ENCODE measurements at regions not wholly inside any gene's neighbourhood (a gene's known extent, or its start where the extent isn't known, plus 50 kb on each side); places are given as distances from the start of the nearest gene placed in this dataset.

DNA sequence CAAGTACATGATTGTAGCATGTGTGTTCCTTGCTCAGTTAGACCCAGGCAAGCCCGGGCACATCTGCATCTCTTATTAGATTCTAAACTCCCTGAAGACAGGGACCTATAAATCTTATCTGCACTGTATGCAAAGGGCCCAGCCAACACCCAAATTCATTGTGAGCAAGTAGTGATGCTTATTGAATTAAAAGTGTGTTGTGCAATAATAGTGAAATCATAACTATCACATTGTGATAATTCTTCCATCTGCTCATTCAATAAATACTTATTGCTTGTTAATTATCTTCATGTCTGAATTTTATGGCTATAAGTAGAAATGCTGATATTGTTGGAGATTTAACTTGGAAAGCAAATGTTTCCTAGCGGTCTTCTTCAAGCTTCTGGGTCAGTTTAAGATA, 387.5 kb downstream of the SLC4A3 start:
- H3K27me3 ChIP-seq (ENCODE audit: control insufficient read depth, insufficient read depth, low read length) = no peaks in the 10 kb centered on the region
- H3K27ac ChIP-seq (ENCODE audit: low read depth, low read length) = no peak overlapping the region
- H3K9me3 ChIP-seq (ENCODE audit: control insufficient read depth, insufficient read depth, low read depth, low read length) = 0 out of 2 replicates have a peak, but pooled peaks cover 3% of the 10 kb centered on the region
- no peak overlapping the region for H3K4me3 ChIP-seq (ENCODE audit: low read depth, low read length)
- H3K36me3 ChIP-seq (ENCODE audit: control insufficient read depth, insufficient read depth, low read length) = no peaks in the 10 kb centered on the region
- H3K9ac ChIP-seq (ENCODE audit: low read length) = no peak overlapping the region
- H3K4me1 ChIP-seq (ENCODE audit: control insufficient read depth, insufficient read depth, low read length) = no peaks in the 10 kb centered on the region

DNA sequence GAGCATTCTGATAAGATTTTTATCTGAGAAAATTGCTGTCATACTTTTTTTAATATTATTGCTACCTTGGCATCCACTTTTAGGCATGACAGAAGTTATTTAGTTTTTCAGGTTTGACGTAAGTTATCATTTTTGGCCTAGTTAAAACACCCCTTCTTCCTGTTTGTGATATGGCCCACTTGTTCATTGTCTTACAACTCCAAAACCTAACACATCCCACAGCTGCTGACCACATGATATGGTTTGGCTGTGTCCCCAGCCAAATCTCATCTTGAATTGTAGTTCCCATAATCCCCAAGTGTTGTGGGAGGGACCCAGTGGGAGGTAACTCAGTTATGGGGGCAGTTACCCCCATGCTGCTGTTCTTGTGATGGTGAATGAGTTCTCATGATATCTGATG, 388.1 kb downstream of the SLC4A3 start:
- H3K27ac ChIP-seq (ENCODE audit: low read depth, low read length) = no peak overlapping the region
- H3K4me3 ChIP-seq (ENCODE audit: low read depth, low read length) = no peak overlapping the region
- no peaks in the 10 kb centered on the region for H3K4me1 ChIP-seq (ENCODE audit: control insufficient read depth, insufficient read depth, low read length)
- H3K9me3 ChIP-seq (ENCODE audit: control insufficient read depth, insufficient read depth, low read depth, low read length) = 0 out of 2 replicates have a peak, but pooled peaks cover 3% of the 10 kb centered on the region
- H3K9ac ChIP-seq (ENCODE audit: low read length) = no peak overlapping the region
- no peaks in the 10 kb centered on the region for H3K27me3 ChIP-seq (ENCODE audit: control insufficient read depth, insufficient read depth, low read length)
- no peaks in the 10 kb centered on the region for H3K36me3 ChIP-seq (ENCODE audit: control insufficient read depth, insufficient read depth, low read length)

DNA sequence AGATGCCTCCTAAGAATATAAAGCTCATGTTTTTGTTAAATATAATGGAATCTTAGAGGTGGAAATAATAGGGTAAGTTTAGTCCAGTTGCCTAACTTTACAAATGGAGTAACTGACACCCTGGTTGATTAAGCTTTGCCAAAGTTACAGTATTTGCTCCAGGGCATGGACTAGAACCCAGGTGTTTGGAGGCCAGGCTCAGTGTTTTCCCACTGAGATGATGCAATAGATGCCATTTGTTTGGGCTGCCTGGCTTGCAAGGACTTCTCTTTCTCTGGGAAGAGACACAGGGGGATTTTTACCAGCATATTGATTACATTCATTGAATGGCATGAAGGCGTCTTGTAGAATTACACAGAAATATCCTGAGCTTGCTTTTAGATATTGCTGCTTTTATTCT, 397.8 kb downstream of the SLC4A3 start:
- Histone ChIP-seq H3K9me3 (ENCODE audit: control insufficient read depth, insufficient read depth, low read depth, low read length) (no peaks in the 10 kb centered on the region; the same call in 1 of the 2 replicates), H3K27me3 (ENCODE audit: control insufficient read depth, insufficient read depth, low read length) (no peaks in the 10 kb centered on the region), H3K27ac (ENCODE audit: low read depth, low read length) (no peak overlapping the region), H3K9ac (ENCODE audit: low read length) (no peak overlapping the region), H3K4me1 (ENCODE audit: control insufficient read depth, insufficient read depth, low read length) (no peaks in the 10 kb centered on the region), H3K4me3 (ENCODE audit: low read depth, low read length) (no peak overlapping the region), H3K36me3 (ENCODE audit: control insufficient read depth, insufficient read depth, low read length) (no peaks in the 10 kb centered on the region)

DNA sequence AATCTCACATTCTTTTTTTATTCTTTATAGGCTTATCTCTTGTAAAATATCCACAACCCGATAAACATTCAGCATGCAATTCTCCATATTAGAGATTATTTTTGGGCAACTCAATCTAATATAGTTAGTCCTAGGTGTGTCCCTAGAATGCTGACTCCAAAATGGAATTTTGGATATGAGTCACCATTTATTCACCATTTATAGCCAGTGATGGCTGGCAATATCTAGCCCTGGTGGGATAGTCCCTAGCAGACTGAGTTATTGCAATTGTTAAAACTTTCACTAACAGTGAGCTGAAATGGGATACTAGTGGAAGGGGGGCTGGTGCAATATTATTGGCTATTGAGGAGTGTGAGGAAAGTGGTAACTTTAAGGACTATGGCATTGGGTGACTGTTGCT, 401.6 kb downstream of the SLC4A3 start:
- no peaks in the 10 kb centered on the region for H3K36me3 ChIP-seq (ENCODE audit: control insufficient read depth, insufficient read depth, low read length)
- H3K4me3 ChIP-seq (ENCODE audit: low read depth, low read length) = no peak overlapping the region
- H3K27me3 ChIP-seq (ENCODE audit: control insufficient read depth, insufficient read depth, low read length) = no peaks in the 10 kb centered on the region
- H3K9me3 ChIP-seq (ENCODE audit: control insufficient read depth, insufficient read depth, low read depth, low read length) = no peaks in the 10 kb centered on the region
- peaks cover 2% of the 10 kb centered on the region; the same call in 1 of the 2 replicates for H3K4me1 ChIP-seq (ENCODE audit: control insufficient read depth, insufficient read depth, low read length)
- H3K9ac ChIP-seq (ENCODE audit: low read length) = no peak overlapping the region
- no peak overlapping the region for H3K27ac ChIP-seq (ENCODE audit: low read depth, low read length)

DNA sequence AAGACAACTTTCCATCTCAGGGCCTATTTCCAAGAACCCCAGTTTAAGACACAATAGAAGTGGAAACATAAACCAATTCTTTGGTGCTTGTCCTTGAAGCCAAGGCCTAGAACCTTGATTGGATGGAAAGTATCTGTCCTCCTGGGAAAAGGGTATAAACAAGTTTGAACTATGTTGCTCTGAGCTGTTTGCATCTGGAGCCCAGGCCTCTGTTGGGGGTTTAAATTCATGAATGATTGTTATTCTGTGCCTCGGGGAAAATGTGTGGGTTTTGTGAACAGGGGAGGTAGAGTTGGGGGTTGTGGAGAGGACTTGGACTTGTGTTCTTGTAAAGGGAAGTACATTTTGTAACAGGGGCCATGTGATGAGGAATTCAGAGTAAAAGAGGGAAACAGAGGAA, 406.1 kb downstream of the SLC4A3 start:
- no peak overlapping the region for H3K4me3 ChIP-seq (ENCODE audit: low read depth, low read length)
- H3K36me3 ChIP-seq (ENCODE audit: control insufficient read depth, insufficient read depth, low read length) = no peaks in the 10 kb centered on the region
- H3K9ac ChIP-seq (ENCODE audit: low read length) = no peak overlapping the region
- H3K27me3 ChIP-seq (ENCODE audit: control insufficient read depth, insufficient read depth, low read length) = no peaks in the 10 kb centered on the region
- H3K27ac ChIP-seq (ENCODE audit: low read depth, low read length) = no peak overlapping the region
- no peaks in the 10 kb centered on the region for H3K9me3 ChIP-seq (ENCODE audit: control insufficient read depth, insufficient read depth, low read depth, low read length)
- H3K4me1 ChIP-seq (ENCODE audit: control insufficient read depth, insufficient read depth, low read length) = peaks cover 2% of the 10 kb centered on the region; the same call in 1 of the 2 replicates

DNA sequence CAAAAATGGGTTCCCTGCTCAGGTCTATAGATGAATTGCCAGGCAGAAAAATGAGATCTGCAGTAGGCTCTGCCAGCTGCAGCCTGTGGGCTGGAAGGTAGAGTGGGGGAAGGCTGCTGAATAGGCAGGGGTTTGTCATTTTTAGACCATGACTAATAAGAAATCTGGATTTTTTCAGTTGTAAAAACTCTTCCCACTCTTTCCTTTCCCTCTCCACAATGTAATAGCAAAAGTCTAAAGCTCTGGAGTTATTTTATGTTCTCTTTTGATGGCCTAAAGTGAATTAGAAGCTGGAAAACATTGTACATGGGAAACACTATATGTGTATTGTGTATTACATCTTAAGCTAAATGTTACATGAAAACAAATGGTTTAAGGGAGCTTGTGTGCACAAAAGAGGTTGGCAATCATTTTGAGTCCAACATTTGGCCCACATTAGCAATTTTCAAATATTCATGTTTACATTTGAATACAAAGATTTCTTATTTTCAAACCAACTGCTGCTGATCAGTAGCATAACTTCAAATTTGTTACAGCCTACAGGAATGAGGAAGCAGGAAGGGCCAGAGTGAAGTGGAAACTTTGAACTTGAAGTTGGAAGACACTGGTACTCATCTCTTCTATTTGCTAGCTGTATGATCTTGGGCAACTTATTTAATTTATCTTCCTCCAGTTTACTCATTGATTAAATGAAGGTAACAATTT, 407.1 kb downstream of the SLC4A3 start:
- Histone ChIP-seq H3K9me3 (ENCODE audit: control insufficient read depth, insufficient read depth, low read depth, low read length) (no peaks in the 10 kb centered on the region), H3K4me1 (ENCODE audit: control insufficient read depth, insufficient read depth, low read length) (peaks cover 2% of the 10 kb centered on the region; the same call in 1 of the 2 replicates), H3K27ac (ENCODE audit: low read depth, low read length) (no peak overlapping the region), H3K36me3 (ENCODE audit: control insufficient read depth, insufficient read depth, low read length) (no peaks in the 10 kb centered on the region), H3K27me3 (ENCODE audit: control insufficient read depth, insufficient read depth, low read length) (no peaks in the 10 kb centered on the region), H3K9ac (ENCODE audit: low read length) (no peak overlapping the region), H3K4me3 (ENCODE audit: low read depth, low read length) (no peak overlapping the region)

DNA sequence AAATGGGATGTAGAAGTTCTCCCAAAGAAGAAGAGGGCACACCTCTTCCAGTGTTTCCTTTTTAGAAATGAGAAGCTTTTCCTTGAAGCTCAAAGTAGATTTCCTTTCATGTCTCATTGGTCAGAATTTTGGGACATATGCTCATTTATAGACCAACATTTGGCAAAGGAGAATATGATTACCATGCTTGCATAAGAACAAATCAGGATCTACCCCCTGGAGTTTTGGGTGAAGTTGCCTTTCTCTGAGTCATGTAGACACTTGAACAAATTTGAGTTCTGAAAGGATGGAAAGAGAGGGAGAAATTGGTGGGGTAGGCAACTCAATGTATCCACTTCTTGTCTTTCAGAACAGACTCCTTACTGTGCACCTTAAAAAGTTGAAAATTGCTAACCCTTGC, 409.0 kb downstream of the SLC4A3 start:
- Histone ChIP-seq H3K36me3 (ENCODE audit: control insufficient read depth, insufficient read depth, low read length) (no peaks in the 10 kb centered on the region), H3K4me3 (ENCODE audit: low read depth, low read length) (no peak overlapping the region), H3K9me3 (ENCODE audit: control insufficient read depth, insufficient read depth, low read depth, low read length) (no peaks in the 10 kb centered on the region), H3K27ac (ENCODE audit: low read depth, low read length) (no peak overlapping the region), H3K9ac (ENCODE audit: low read length) (no peak overlapping the region), H3K27me3 (ENCODE audit: control insufficient read depth, insufficient read depth, low read length) (no peaks in the 10 kb centered on the region), H3K4me1 (ENCODE audit: control insufficient read depth, insufficient read depth, low read length) (peaks cover 7% of the 10 kb centered on the region)

DNA sequence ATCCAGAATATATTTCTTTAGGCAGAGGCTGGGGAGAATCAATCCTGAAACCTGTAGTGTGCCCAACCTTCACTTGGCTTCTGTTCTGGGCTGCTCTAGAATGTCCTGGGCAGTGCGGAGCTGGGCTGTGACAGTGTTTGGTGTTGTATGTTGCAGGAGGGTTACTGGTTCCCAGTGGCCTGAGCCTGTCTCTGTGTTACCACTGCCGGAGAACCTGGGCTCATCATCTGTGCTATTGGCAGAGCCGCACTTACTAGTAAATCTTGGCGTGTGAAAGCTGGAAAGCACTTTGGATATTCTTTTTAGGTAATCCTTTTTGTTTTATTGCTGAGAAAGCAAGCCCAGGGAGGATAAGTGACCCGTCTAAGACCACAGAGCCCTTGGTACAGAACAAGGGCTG, 412.9 kb downstream of the SLC4A3 start:
- H3K36me3 ChIP-seq (ENCODE audit: control insufficient read depth, insufficient read depth, low read length) = no peaks in the 10 kb centered on the region
- no peak overlapping the region for H3K9ac ChIP-seq (ENCODE audit: low read length)
- no peak overlapping the region for H3K4me3 ChIP-seq (ENCODE audit: low read depth, low read length)
- H3K9me3 ChIP-seq (ENCODE audit: control insufficient read depth, insufficient read depth, low read depth, low read length) = no peaks in the 10 kb centered on the region
- H3K27me3 ChIP-seq (ENCODE audit: control insufficient read depth, insufficient read depth, low read length) = no peaks in the 10 kb centered on the region
- no peak overlapping the region for H3K27ac ChIP-seq (ENCODE audit: low read depth, low read length)
- peaks cover 30% of the 10 kb centered on the region for H3K4me1 ChIP-seq (ENCODE audit: control insufficient read depth, insufficient read depth, low read length)

DNA sequence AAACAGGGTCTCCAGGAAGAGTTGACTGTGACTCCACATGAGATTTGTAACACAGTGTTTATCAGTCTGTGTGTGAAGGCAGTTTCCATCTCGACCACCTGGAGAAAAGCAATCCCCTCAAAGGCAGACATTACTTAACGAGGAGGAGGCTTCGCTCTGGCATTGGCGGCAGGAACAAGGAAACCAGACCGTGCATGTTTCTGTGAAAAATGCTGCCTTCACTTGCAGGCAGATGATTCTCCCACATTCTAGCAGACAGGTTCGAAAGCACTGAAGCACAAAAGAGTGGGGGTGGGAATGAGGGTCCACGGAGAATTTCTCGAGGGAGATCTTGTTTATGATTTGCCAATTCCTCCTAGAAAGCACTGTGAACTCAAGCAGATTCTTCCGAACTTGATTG, 414.0 kb downstream of the SLC4A3 start:
- H3K4me3 ChIP-seq (ENCODE audit: low read depth, low read length) = no peak overlapping the region
- H3K36me3 ChIP-seq (ENCODE audit: control insufficient read depth, insufficient read depth, low read length) = no peaks in the 10 kb centered on the region
- H3K4me1 ChIP-seq (ENCODE audit: control insufficient read depth, insufficient read depth, low read length) = peaks cover 30% of the 10 kb centered on the region
- H3K9me3 ChIP-seq (ENCODE audit: control insufficient read depth, insufficient read depth, low read depth, low read length) = no peaks in the 10 kb centered on the region
- no peaks in the 10 kb centered on the region for H3K27me3 ChIP-seq (ENCODE audit: control insufficient read depth, insufficient read depth, low read length)
- H3K9ac ChIP-seq (ENCODE audit: low read length) = no peak overlapping the region
- H3K27ac ChIP-seq (ENCODE audit: low read depth, low read length) = no peak overlapping the region

DNA sequence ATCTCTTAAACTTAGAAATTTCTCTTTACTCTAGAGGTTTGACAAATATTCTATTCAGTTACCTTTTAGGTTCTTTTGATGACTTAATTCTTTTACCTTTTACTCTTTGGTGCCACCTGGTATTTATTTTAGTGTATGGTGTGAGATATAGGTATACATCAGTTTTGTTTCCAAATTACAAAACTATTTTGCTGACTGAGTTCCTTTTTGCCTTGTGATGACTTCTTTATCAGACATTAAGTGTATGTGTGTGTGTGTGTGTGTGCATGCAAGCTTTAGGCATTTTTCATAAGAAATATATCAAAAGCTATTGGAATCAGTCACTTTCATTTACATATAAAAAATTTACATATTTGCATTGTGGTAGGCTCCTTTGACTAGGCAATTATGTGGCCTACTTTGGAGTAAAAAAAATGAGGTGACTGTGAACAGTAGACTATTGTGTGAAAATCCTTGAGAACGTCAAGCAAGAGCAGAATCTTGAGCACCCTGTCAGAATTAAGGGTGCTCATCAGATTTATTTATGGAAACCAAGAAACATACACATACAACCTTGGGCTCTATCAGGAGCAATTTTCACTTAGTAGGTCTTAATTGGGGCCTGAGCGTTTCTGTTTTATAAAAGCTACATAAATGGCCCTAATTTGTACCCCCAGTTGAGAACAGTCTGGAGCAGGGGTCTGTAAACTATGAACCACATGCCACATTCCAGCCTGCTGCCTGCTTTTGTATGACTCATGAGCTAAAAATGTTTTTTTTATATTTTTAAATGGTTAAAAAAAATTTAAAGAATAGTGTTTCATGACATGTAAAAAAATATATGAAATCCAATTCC, 415.9 kb downstream of the SLC4A3 start:
- H3K9ac ChIP-seq (ENCODE audit: low read length) = no peak overlapping the region
- H3K4me3 ChIP-seq (ENCODE audit: low read depth, low read length) = no peak overlapping the region
- no peaks in the 10 kb centered on the region for H3K36me3 ChIP-seq (ENCODE audit: control insufficient read depth, insufficient read depth, low read length)
- H3K4me1 ChIP-seq (ENCODE audit: control insufficient read depth, insufficient read depth, low read length) = peaks cover 30% of the 10 kb centered on the region
- H3K27ac ChIP-seq (ENCODE audit: low read depth, low read length) = no peak overlapping the region
- H3K27me3 ChIP-seq (ENCODE audit: control insufficient read depth, insufficient read depth, low read length) = no peaks in the 10 kb centered on the region
- no peaks in the 10 kb centered on the region for H3K9me3 ChIP-seq (ENCODE audit: control insufficient read depth, insufficient read depth, low read depth, low read length)

DNA sequence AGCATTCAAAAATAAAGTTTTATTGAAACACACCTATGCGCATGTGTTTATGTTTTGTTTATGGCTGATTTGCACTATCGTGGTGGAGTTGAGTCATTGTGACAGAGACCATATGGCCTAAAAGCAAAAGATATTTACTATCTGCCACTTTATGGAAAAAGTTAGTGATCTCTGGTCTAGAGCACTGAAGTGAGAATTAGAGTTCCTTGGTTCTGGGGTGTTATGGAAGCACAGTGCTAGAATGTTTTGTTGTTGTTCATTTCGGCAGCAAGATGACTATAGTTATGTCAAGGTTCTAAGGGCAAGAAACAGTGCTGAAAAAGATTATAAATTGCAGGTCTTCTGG, 416.5 kb downstream of the SLC4A3 start:
- H3K4me1 ChIP-seq (ENCODE audit: control insufficient read depth, insufficient read depth, low read length) = peaks cover 30% of the 10 kb centered on the region
- H3K9me3 ChIP-seq (ENCODE audit: control insufficient read depth, insufficient read depth, low read depth, low read length) = no peaks in the 10 kb centered on the region
- H3K27ac ChIP-seq (ENCODE audit: low read depth, low read length) = peak overlapping the region; percentile 44; the same call in 1 of the 2 replicates
- H3K9ac ChIP-seq (ENCODE audit: low read length) = no peak overlapping the region
- H3K4me3 ChIP-seq (ENCODE audit: low read depth, low read length) = no peak overlapping the region
- no peaks in the 10 kb centered on the region for H3K36me3 ChIP-seq (ENCODE audit: control insufficient read depth, insufficient read depth, low read length)
- H3K27me3 ChIP-seq (ENCODE audit: control insufficient read depth, insufficient read depth, low read length) = no peaks in the 10 kb centered on the region

Data from HUES6 (cell line).